Neural cell (in vitro differentiated cells): ENCODE measurements at regions not wholly inside any gene's neighbourhood (a gene's known extent, or its start where the extent isn't known, plus 50 kb on each side); places are given as distances from the start of the nearest gene placed in this dataset.

Experiments used
- CTCF ChIP-seq: fragments of 450-650 bp; IDR thresholded peaks from 2 replicates; pipeline ENCODE4 v1.5.1; 2014; ENCODE audit warnings: antibody characterized with exemption, mild to moderate bottlenecking, moderate library complexity; ENCODE audit not compliant: poor library complexity, severe bottlenecking
- EP300 ChIP-seq: fragments of 450-650 bp; conservative IDR thresholded peaks from 2 replicates; pipeline ENCODE4 v1.6.1; 2014; ENCODE audit warnings: antibody characterized with exemption, mild to moderate bottlenecking, moderate library complexity; ENCODE audit not compliant: poor library complexity, severe bottlenecking

- TF ChIP-seq EP300 (no peak), CTCF (no peak)
These were observed 585.5 kb upstream of the SOX9 start for GRCh38 chr17:71535321-71535720.
